Gastroesophageal sphincter (tissue), 4 donors: ENCODE measurements at regions not wholly inside any gene's neighbourhood (a gene's known extent, or its start where the extent isn't known, plus 50 kb on each side); places are given as distances from the start of the nearest gene placed in this dataset.

ENCODE experiments used
- ATAC-seq: fragments of 150-250 bp; one replicate; pipeline ENCODE4 v1.9.1; 2016; ENCODE audit warnings: mild to moderate bottlenecking, moderate library complexity
- H3K27ac ChIP-seq, 4 donors: fragments of 200-600 bp; sonication (generic) in 3 of 4; 1 replicate in 3 of 4; 2 replicates in 1 of 4; pipeline ENCODE4 v1.5.1; 2016 to 2019
- H3K27me3 ChIP-seq: fragments of 200-600 bp; sonication (generic); one replicate; pipeline ENCODE4 v1.5.1; 2019
- H3K36me3 ChIP-seq, 2 donors: fragments of 200-600 bp; sonication (generic); one replicate each; pipeline ENCODE4 v1.5.1; 2019; ENCODE audit warnings: control low read depth in 1 of 2
- H3K4me1 ChIP-seq, 3 donors: fragments of 200-600 bp; sonication (generic); 1 replicate in 2 of 3; 2 replicates in 1 of 3; pipeline ENCODE4 v1.5.1; 2016 to 2019; ENCODE audit warnings: control low read depth in 2 of 3
- H3K4me3 ChIP-seq, 2 donors: fragments of 200-600 bp; sonication (generic); one replicate each; pipeline ENCODE4 v1.5.1; 2019; ENCODE audit warnings: mild to moderate bottlenecking in 1 of 2, moderate library complexity in 1 of 2
- H3K9me3 ChIP-seq, 3 donors: fragments of 200-600 bp; sonication (generic); one replicate each; pipeline ENCODE4 v1.5.1; 2017 to 2019; ENCODE audit warnings: control low read depth in 2 of 3
- EP300 ChIP-seq: sonication (generic); formaldehyde crosslinking; IDR thresholded peaks from one replicate; pipeline ENCODE4 v1.6.1; 2017; ENCODE audit warnings: antibody characterized with exemption, mild to moderate bottlenecking
- POLR2A ChIP-seq, 2 donors: fragments of 450-650 bp; IDR thresholded peaks; one replicate each; pipeline ENCODE4 v1.6.1; 2017; ENCODE audit warnings: antibody characterized with exemption in 2 of 2, mild to moderate bottlenecking in 2 of 2, moderate library complexity in 1 of 2
- POLR2AphosphoS5 ChIP-seq: sonication (generic); formaldehyde crosslinking; IDR thresholded peaks from one replicate; pipeline ENCODE4 v1.6.1; 2017; ENCODE audit warnings: antibody characterized with exemption
- WGBS, 2 donors: methylation state at CpG; one replicate each; pipeline ENCODE4 v1.1.5; 2018; ENCODE audit warnings: low coverage in 1 of 2; 5-methylcytosine and 5-hydroxymethylcytosine counted together
- TF ChIP-seq, protein P1 (sequence below), 4 experiments: fragments of 200-600 bp in 2 of 4; fragments of 450-650 bp in 2 of 4; sonication (generic) in 1 of 4; IDR thresholded peaks; one replicate each; pipeline ENCODE4 v1.5.1; 2017 to 2019; ENCODE audit warnings: antibody characterized with exemption in 4 of 4, mild to moderate bottlenecking in 2 of 4, moderate library complexity in 2 of 4

DNA sequence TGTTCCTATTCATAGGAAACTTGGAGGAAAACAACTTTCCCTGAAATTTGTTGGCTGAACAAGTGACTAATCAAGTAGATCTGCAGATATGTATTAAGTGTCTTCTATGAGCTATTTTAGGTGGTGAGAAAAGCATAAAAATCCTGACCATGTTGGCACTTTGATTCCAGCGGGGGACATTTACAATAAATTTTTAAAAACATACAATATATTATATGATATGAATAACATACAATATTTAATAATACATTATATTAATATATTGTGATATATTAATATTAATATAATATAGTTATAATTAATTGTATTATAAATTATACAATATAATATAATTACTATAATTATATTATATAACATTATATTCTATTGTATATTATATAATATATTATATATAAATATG, 362.9 kb upstream of the SOX9 start:
- Histone ChIP-seq H3K4me1 (no peaks in the 10 kb centered on the region), H3K27me3 (peaks cover 3% of the 10 kb centered on the region), H3K9me3 (no peaks in the 10 kb centered on the region), H3K4me3 (no peak overlapping the region), H3K36me3 (no peaks in the 10 kb centered on the region), H3K27ac (no peak overlapping the region)
- 93 to 100% methylated on average over 1 of the region's 1 CpG for WGBS, 2 donors
- no peak for TF ChIP-seq EP300
- TF ChIP-seq, protein P1, sequence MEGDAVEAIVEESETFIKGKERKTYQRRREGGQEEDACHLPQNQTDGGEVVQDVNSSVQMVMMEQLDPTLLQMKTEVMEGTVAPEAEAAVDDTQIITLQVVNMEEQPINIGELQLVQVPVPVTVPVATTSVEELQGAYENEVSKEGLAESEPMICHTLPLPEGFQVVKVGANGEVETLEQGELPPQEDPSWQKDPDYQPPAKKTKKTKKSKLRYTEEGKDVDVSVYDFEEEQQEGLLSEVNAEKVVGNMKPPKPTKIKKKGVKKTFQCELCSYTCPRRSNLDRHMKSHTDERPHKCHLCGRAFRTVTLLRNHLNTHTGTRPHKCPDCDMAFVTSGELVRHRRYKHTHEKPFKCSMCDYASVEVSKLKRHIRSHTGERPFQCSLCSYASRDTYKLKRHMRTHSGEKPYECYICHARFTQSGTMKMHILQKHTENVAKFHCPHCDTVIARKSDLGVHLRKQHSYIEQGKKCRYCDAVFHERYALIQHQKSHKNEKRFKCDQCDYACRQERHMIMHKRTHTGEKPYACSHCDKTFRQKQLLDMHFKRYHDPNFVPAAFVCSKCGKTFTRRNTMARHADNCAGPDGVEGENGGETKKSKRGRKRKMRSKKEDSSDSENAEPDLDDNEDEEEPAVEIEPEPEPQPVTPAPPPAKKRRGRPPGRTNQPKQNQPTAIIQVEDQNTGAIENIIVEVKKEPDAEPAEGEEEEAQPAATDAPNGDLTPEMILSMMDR (IDR thresholded peaks at IDR 0.05): no peak
- TF ChIP-seq POLR2AphosphoS5: no peak
- TF ChIP-seq POLR2A (IDR thresholded peaks at IDR 0.05): no peak
- no peak for ATAC-seq

DNA sequence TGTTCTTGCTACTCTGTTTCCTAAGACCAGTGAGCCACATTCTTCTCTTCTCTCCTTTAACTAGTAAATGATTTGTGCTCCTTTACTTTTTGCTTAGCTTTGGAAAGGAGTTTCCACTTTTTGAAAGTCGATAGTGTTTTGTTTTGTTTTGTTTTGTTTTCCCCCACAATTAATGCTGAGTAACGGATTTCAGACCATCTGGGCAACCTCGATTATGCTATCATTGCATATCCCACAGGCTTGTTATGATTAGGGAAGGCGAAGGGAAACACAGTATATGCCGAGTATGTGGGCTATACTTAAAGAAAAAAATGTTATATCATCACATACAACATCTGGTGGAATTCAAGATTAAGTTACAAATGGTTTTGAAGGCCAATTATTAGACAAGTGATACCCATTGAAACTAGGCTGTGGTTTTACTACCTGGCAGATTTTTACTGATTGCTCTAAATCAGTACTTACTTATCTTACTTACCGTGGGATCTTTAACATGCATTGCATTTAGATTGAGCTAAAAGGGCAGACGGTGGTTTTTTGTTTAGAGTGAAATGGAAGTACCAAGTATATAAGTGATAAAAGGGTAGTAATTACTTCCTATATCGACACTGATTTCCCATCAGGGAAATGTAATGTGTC, 361.3 kb upstream of the SOX9 start:
- no peak for ATAC-seq
- H3K36me3 ChIP-seq: no peaks in the 10 kb centered on the region
- TF ChIP-seq, protein P1 (IDR thresholded peaks at IDR 0.05): no peak
- no peak for TF ChIP-seq POLR2AphosphoS5
- no peak for TF ChIP-seq EP300
- TF ChIP-seq POLR2A (IDR thresholded peaks at IDR 0.05): no peak
- no peaks in the 10 kb centered on the region for H3K4me1 ChIP-seq
- 57 to 76% methylated on average over 8 of the region's 8 CpGs for WGBS, 2 donors
- H3K27ac ChIP-seq: no peak overlapping the region
- H3K27me3 ChIP-seq: peaks cover 3% of the 10 kb centered on the region
- no peaks in the 10 kb centered on the region for H3K9me3 ChIP-seq
- no peak overlapping the region for H3K4me3 ChIP-seq

DNA sequence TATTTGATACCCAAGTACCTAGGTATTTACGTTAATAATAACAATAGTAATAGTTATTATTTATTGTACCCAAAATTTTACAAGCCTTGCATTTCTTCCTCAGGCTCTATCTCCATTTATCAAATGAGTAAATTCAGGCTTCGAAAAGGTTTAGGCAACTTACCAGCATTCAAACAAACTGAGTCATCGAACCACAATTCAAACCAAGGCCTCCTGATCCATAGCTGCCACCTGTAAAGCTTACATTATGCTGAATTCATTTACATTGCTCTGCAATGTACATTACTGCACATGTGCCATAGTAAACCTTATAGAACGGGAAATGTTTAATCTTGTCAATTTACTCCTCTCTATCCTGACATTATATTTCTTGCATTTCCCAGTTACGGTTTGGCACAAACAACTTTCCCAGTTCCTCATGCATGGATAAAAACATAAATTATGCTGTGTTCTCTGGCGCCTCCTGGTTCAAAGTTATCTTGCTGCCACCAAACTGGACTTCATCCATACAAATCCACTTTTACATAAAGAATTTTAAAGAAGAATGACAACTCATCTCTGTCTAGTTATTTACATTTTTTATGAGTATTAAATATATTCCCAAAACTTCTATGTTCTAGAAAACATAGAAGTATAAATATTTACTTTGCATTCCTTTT, 360.6 kb upstream of the SOX9 start:
- WGBS, 2 donors: 68 to 82% methylated on average over 6 of the region's 6 CpGs
- no peak for ATAC-seq
- H3K27me3 ChIP-seq: peaks cover 3% of the 10 kb centered on the region
- TF ChIP-seq POLR2AphosphoS5: no peak
- no peak for TF ChIP-seq EP300
- TF ChIP-seq, protein P1 (IDR thresholded peaks at IDR 0.05): no peak
- TF ChIP-seq POLR2A (IDR thresholded peaks at IDR 0.05): no peak
- no peaks in the 10 kb centered on the region for H3K36me3 ChIP-seq
- H3K9me3 ChIP-seq: no peaks in the 10 kb centered on the region
- H3K4me1 ChIP-seq: no peaks in the 10 kb centered on the region
- H3K27ac ChIP-seq: no peak overlapping the region
- no peak overlapping the region for H3K4me3 ChIP-seq

DNA sequence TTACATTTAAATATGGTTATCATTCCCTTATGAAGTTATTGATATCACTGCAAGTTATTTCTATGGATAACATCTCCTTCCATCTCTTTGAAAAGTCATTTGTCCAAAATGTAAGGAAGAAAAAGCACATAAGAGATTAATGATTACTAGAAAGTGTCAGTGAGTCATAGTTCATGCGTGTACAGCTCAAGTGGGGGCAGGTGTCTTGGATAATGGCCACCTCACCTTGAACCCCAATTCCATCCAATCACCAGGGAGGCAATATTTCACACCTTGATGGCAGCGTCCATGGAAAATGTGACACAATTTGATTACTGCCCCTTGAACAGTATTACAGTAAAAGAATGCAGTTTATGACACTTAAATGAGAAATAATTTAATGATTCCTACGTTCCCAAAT, 358.3 kb upstream of the SOX9 start:
- Histone ChIP-seq H3K27me3 (peaks cover 3% of the 10 kb centered on the region), H3K36me3 (no peaks in the 10 kb centered on the region), H3K4me3 (no peak overlapping the region), H3K27ac (no peak overlapping the region), H3K4me1 (no peaks in the 10 kb centered on the region), H3K9me3 (no peaks in the 10 kb centered on the region)
- no peak for ATAC-seq
- TF ChIP-seq POLR2A (IDR thresholded peaks at IDR 0.05): no peak
- 64 to 67% methylated on average over 3 of the region's 3 CpGs for WGBS, 2 donors

DNA sequence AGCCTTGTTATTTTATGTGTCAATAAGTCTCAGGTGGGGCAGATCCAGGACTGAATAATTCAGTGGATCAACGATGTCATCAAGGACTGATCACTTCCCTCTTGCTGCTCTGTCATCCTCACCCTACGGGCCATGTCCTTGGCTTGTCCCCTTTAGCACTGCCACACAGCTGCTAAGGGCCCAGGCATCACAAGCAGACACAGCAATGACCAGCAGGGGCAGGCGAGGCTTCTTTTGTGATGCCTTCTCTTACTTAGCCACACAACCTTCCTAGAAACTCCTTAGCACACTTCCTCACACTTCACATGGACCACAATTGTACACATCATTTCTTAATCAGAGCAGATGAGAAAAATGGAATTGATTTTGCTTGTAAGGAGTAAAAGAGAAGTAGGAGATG, 356.3 kb upstream of the SOX9 start:
- H3K36me3 ChIP-seq: no peaks in the 10 kb centered on the region
- no peak overlapping the region for H3K4me3 ChIP-seq
- H3K27me3 ChIP-seq: peaks cover 3% of the 10 kb centered on the region
- no peaks in the 10 kb centered on the region for H3K9me3 ChIP-seq
- ATAC-seq: no peak
- no peak overlapping the region for H3K27ac ChIP-seq
- H3K4me1 ChIP-seq: no peaks in the 10 kb centered on the region
- TF ChIP-seq POLR2AphosphoS5: no peak
- TF ChIP-seq EP300: no peak
- TF ChIP-seq POLR2A (IDR thresholded peaks at IDR 0.05): no peak
- TF ChIP-seq, protein P1 (IDR thresholded peaks at IDR 0.05): no peak
- 65 to 100% methylated on average over 1 to 3 of the region's 3 CpGs for WGBS, 2 donors
